CD14-positive monocyte (primary cell): ENCODE measurements at regions not wholly inside any gene's neighbourhood (a gene's known extent, or its start where the extent isn't known, plus 50 kb on each side); places are given as distances from the start of the nearest gene placed in this dataset.

Source experiments
- DNase-seq, 3 donors: peaks; one replicate each; pipeline ENCODE4 v3.0.0-alpha.2; 2011 to 2022
- H2AFZ ChIP-seq: 2 replicates; pipeline ENCODE4 v1.6.0; 2012; ENCODE audit warnings: mild to moderate bottlenecking, low read depth, low read length, inconsistent platforms; ENCODE audit not compliant: insufficient read depth, poor library complexity, severe bottlenecking
- H3K27ac ChIP-seq, 2 donors: 1 replicate in 1 of 2; 2 replicates in 1 of 2; pipeline ENCODE4 v1.5.1; 2012 to 2013; ENCODE audit warnings: low read length in 2 of 2, control low read depth in 1 of 2, inconsistent platforms in 1 of 2, low read depth in 1 of 2, mild to moderate bottlenecking in 1 of 2
- H3K27me3 ChIP-seq, 2 donors: one replicate each; pipeline versions ENCODE4 v1.6.0 to v1.6.1; 2011 to 2013; ENCODE audit warnings: low read length in 2 of 2; ENCODE audit not compliant: control insufficient read depth in 2 of 2, insufficient read depth in 2 of 2
- H3K36me3 ChIP-seq, 2 donors: replicated peaks in 1 of 2; 1 replicate in 1 of 2; 2 replicates in 1 of 2; pipeline versions ENCODE4 v1.5.1 to v1.6.1; 2012 to 2013; ENCODE audit warnings: low read length in 2 of 2, control low read depth in 1 of 2, inconsistent platforms in 1 of 2, mild to moderate bottlenecking in 1 of 2; ENCODE audit not compliant: insufficient read depth in 2 of 2, control insufficient read depth in 1 of 2
- H3K4me1 ChIP-seq, 2 donors: 1 replicate in 1 of 2; 2 replicates in 1 of 2; pipeline versions ENCODE4 v1.5.1 to v1.6.1; 2012 to 2013; ENCODE audit warnings: low read length in 2 of 2, control low read depth in 1 of 2, inconsistent platforms in 1 of 2, mild to moderate bottlenecking in 1 of 2, moderate library complexity in 1 of 2; ENCODE audit not compliant: insufficient read depth in 2 of 2, control insufficient read depth in 1 of 2
- H3K4me2 ChIP-seq: replicated peaks from 2 replicates; pipeline ENCODE3; 2012; ENCODE audit warnings: low read length, moderate library complexity, mild to moderate bottlenecking; ENCODE audit not compliant: poor library complexity, severe bottlenecking; ENCODE audit errors: extremely low read depth
- H3K4me3 ChIP-seq, 3 experiments: fragments of 200-600 bp in 1 of 3; sonication (generic) in 1 of 3; replicated peaks in 1 of 3; 1 replicate in 2 of 3; 2 replicates in 1 of 3; pipeline ENCODE4 v1.5.1; 2011 to 2013; ENCODE audit warnings: low read length in 3 of 3, mild to moderate bottlenecking in 3 of 3, control low read depth in 2 of 3, low read depth in 2 of 3, inconsistent platforms in 1 of 3, moderate library complexity in 1 of 3
- H3K79me2 ChIP-seq: 2 replicates; pipeline ENCODE4 v1.6.0; 2012; ENCODE audit warnings: mild to moderate bottlenecking, control low read depth, inconsistent platforms, low read length, moderate library complexity; ENCODE audit not compliant: insufficient read depth
- H3K9ac ChIP-seq: 2 replicates; pipeline ENCODE4 v1.6.0; 2017; ENCODE audit warnings: low read length, mild to moderate bottlenecking; ENCODE audit not compliant: insufficient read depth, poor library complexity, severe bottlenecking
- H3K9me3 ChIP-seq, 2 donors: replicated peaks in 1 of 2; 1 replicate in 1 of 2; 2 replicates in 1 of 2; pipeline versions ENCODE4 v1.5.1 to v1.6.1; 2012 to 2013; ENCODE audit warnings: low read length in 2 of 2, control low read depth in 1 of 2; ENCODE audit not compliant: control insufficient read depth in 1 of 2, insufficient read depth in 1 of 2
- H4K20me1 ChIP-seq: 2 replicates; pipeline ENCODE4 v1.6.0; 2012; ENCODE audit warnings: mild to moderate bottlenecking, low read length, control low read depth, moderate library complexity; ENCODE audit not compliant: insufficient read depth
- H3K27ac Mint-ChIP-seq, 7 donors: one replicate each; pipeline ENCODE4 v1.8.0; 2020; ENCODE audit warnings: mild to moderate bottlenecking in 7 of 7, mixed read lengths in 7 of 7, moderate library complexity in 6 of 7, inconsistent platforms in 2 of 7
- H3K27me3 Mint-ChIP-seq, 3 donors: one replicate each; pipeline ENCODE4 v1.8.0; 2021 to 2022; ENCODE audit warnings: low read depth in 3 of 3, mild to moderate bottlenecking in 3 of 3, mixed read lengths in 3 of 3, moderate library complexity in 3 of 3, inconsistent platforms in 1 of 3
- H3K36me3 Mint-ChIP-seq, 2 donors: one replicate each; pipeline ENCODE4 v1.8.0; 2020; ENCODE audit warnings: mixed read lengths in 2 of 2, inconsistent platforms in 1 of 2, mild to moderate bottlenecking in 1 of 2
- H3K4me1 Mint-ChIP-seq: one replicate; pipeline ENCODE4 v1.8.0; 2020; ENCODE audit warnings: mild to moderate bottlenecking, mixed read lengths
- H3K4me3 Mint-ChIP-seq, 2 donors: one replicate each; pipeline ENCODE4 v1.8.0; 2020; ENCODE audit warnings: mild to moderate bottlenecking in 2 of 2, mixed read lengths in 2 of 2, moderate library complexity in 1 of 2
- H3K9me3 Mint-ChIP-seq, 7 donors: one replicate each; pipeline ENCODE4 v1.8.0; 2020 to 2022; ENCODE audit warnings: mixed read lengths in 7 of 7, mild to moderate bottlenecking in 6 of 7, moderate library complexity in 6 of 7, inconsistent platforms in 2 of 7
- WGBS: methylation state at CpG from one replicate; pipeline ENCODE4 v1.1.5; 2013; ENCODE audit warnings: missing lambda C conversion rate; ENCODE audit not compliant: insufficient coverage; 5-methylcytosine and 5-hydroxymethylcytosine counted together
- intact Hi-C, 2 donors: fragments of 100-400 bp; cut with micrococcal nuclease; formaldehyde crosslinking; loops; one replicate each; pipeline versions ENCODE4 v1.15.0 to v1.15.1; 2023
- TF ChIP-seq, protein P1 (sequence below): fragments of 200-600 bp; IDR thresholded peaks from one replicate; pipeline ENCODE4 v1.8.0; 2022; ENCODE audit warnings: antibody characterized with exemption, mild to moderate bottlenecking

DNA sequence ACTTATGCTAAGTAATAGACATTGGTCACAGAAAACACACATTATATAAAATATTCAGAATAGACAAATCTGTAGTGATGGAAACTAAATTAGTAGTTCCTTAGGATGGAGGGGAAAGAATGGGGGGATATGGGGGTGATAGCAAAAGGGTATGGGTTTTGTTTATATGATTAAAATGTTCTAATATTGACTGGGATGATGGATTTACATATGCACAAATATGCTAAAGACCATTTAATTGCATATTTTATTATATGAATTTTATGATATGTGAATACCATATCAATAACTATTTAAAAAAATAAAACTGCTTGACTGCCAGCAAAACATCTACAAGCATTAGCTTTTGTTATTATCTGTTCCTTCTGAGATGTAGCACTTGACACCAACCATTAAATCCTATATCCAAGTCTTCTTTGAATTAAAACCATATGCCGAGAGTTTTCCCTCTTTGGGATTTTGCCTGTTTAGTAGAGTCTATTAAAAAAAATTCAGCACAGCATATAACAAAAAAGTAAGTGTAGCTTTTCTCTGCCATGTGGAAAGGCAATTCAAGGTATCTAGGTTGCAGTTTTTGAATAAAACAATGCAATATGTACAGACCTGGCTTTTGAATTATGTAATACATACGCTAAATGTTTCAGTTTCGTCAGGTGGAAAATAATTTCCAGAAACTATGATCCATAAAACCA is 2584.1 kb upstream of the PCDH20 start:
- Histone ChIP-seq H3K36me3 (no peaks in the 10 kb centered on the region), H3K9ac (no peak overlapping the region), H3K27ac (no peak overlapping the region), H3K79me2 (no peaks in the 10 kb centered on the region), H3K27me3 (no peaks in the 10 kb centered on the region), H3K4me1 (no peaks in the 10 kb centered on the region), H3K9me3 (no peaks in the 10 kb centered on the region), H3K4me2 (no peak overlapping the region), H4K20me1 (no peaks in the 10 kb centered on the region), H3K4me3 (no peak overlapping the region), H2AFZ (no peak overlapping the region)
- Mint-ChIP-seq H3K36me3 (no peaks in the 10 kb centered on the region), H3K4me3 (no peak overlapping the region), H3K4me1 (no peaks in the 10 kb centered on the region), H3K9me3 (peaks cover 0 to 3% (median 0%) of the 10 kb centered on the region in 7 donors), H3K27ac (no peak overlapping the region), H3K27me3 (no peaks in the 10 kb centered on the region)
- WGBS, result no CpG with 5 or more reads among the region's 3 CpGs
- DNase-seq, result no peak
- TF ChIP-seq, protein P1, sequence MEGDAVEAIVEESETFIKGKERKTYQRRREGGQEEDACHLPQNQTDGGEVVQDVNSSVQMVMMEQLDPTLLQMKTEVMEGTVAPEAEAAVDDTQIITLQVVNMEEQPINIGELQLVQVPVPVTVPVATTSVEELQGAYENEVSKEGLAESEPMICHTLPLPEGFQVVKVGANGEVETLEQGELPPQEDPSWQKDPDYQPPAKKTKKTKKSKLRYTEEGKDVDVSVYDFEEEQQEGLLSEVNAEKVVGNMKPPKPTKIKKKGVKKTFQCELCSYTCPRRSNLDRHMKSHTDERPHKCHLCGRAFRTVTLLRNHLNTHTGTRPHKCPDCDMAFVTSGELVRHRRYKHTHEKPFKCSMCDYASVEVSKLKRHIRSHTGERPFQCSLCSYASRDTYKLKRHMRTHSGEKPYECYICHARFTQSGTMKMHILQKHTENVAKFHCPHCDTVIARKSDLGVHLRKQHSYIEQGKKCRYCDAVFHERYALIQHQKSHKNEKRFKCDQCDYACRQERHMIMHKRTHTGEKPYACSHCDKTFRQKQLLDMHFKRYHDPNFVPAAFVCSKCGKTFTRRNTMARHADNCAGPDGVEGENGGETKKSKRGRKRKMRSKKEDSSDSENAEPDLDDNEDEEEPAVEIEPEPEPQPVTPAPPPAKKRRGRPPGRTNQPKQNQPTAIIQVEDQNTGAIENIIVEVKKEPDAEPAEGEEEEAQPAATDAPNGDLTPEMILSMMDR, result no peak
- intact Hi-C loops, result no loop called here

GRCh38 chr13:63983366-63983765 is 2567.7 kb upstream of the PCDH20 start:
- intact Hi-C loops, result no loop called here
- H3K27ac Mint-ChIP-seq, result no peak overlapping the region
- DNase-seq, result no peak
- Histone ChIP-seq H3K9ac (no peak overlapping the region), H3K27me3 (no peaks in the 10 kb centered on the region), H3K4me1 (no peaks in the 10 kb centered on the region), H3K9me3 (peaks cover 3 to 4% of the 10 kb centered on the region in 2 donors), H3K27ac (no peak overlapping the region), H2AFZ (no peak overlapping the region), H3K79me2 (no peaks in the 10 kb centered on the region), H3K4me3 (no peak overlapping the region), H3K4me2 (no peak overlapping the region), H3K36me3 (no peaks in the 10 kb centered on the region), H4K20me1 (no peaks in the 10 kb centered on the region)
- no peaks in the 10 kb centered on the region for H3K4me1 Mint-ChIP-seq
- H3K4me3 Mint-ChIP-seq, result no peak overlapping the region
- no peaks in the 10 kb centered on the region for H3K36me3 Mint-ChIP-seq
- no peaks in the 10 kb centered on the region for H3K27me3 Mint-ChIP-seq
- TF ChIP-seq, protein P1, result no peak
- H3K9me3 Mint-ChIP-seq, result peaks cover 0 to 2% (median 0%) of the 10 kb centered on the region in 7 donors
- no CpG with 5 or more reads among the region's 1 CpG for WGBS
